Neural cell (in vitro differentiated cells): ENCODE measurements at regions not wholly inside any gene's neighbourhood (a gene's known extent, or its start where the extent isn't known, plus 50 kb on each side); places are given as distances from the start of the nearest gene placed in this dataset.

ENCODE experiments used
- H2AFZ ChIP-seq: fragments of 200-600, 300-800 bp; sonication (generic), shearing (Covaris generic); 2 replicates; pipeline ENCODE4 v1.6.0; 2014; ENCODE audit warnings: low read depth, mild to moderate bottlenecking, antibody characterized with exemption, low read length, moderate library complexity
- H3F3A ChIP-seq: fragments of 200-600 bp; shearing (Covaris generic); 2 replicates; pipeline ENCODE4 v1.6.1; 2016; ENCODE audit warnings: mild to moderate bottlenecking, moderate library complexity, mixed read lengths, antibody characterized with exemption, low read length; ENCODE audit not compliant: insufficient read depth, poor library complexity, severe bottlenecking
- H3K27ac ChIP-seq: fragments of 200-600, 300-800 bp; sonication (generic), shearing (Covaris generic); 2 replicates; pipeline ENCODE4 v1.5.1; 2014; ENCODE audit warnings: mild to moderate bottlenecking, low read length, moderate library complexity
- H3K27me3 ChIP-seq: fragments of 300-800, 200-600 bp; sonication (generic), shearing (Covaris generic); 2 replicates; pipeline ENCODE4 v1.6.0; 2014; ENCODE audit warnings: mild to moderate bottlenecking, low read depth, low read length, moderate library complexity; ENCODE audit not compliant: insufficient read depth
- H3K36me3 ChIP-seq: fragments of 300-800, 200-600 bp; sonication (generic), shearing (Covaris generic); 2 replicates; pipeline ENCODE4 v1.5.1; 2014; ENCODE audit warnings: mild to moderate bottlenecking, antibody characterized with exemption, low read length, moderate library complexity; ENCODE audit not compliant: insufficient read depth
- H3K4me2 ChIP-seq: fragments of 300-800, 200-600 bp; sonication (generic), shearing (Covaris generic); 2 replicates; pipeline ENCODE4 v1.6.0; 2014; ENCODE audit warnings: mild to moderate bottlenecking, low read length
- H3K4me3 ChIP-seq: fragments of 300-800, 200-600 bp; sonication (generic), shearing (Covaris generic); 2 replicates; pipeline ENCODE4 v1.5.1; 2014; ENCODE audit warnings: mild to moderate bottlenecking, low read length, moderate library complexity
- H3K79me2 ChIP-seq: fragments of 200-600 bp; shearing (Covaris generic); replicated peaks from 2 replicates; pipeline ENCODE4 v1.6.0; 2014; ENCODE audit warnings: mild to moderate bottlenecking, low read length, moderate library complexity; ENCODE audit not compliant: insufficient read depth
- H3K9ac ChIP-seq: fragments of 300-800, 200-600 bp; sonication (generic), shearing (Covaris generic); 2 replicates; pipeline ENCODE4 v1.6.1; 2016; ENCODE audit warnings: mild to moderate bottlenecking, low read length, mixed read lengths
- H3K9me2 ChIP-seq: fragments of 200-600 bp; shearing (Covaris generic); 2 replicates; pipeline ENCODE4 v1.6.1; 2016; ENCODE audit warnings: mild to moderate bottlenecking, low read length, mixed read lengths; ENCODE audit not compliant: insufficient read depth
- H3K9me3 ChIP-seq: fragments of 200-600, 300-800 bp; sonication (generic), shearing (Covaris generic); 2 replicates; pipeline ENCODE4 v1.6.1; 2016; ENCODE audit warnings: mild to moderate bottlenecking, mixed run types, low read length, moderate library complexity, mixed read lengths
- H4K20me1 ChIP-seq: fragments of 200-600 bp; shearing (Covaris generic); 2 replicates; pipeline ENCODE4 v1.6.1; 2016; ENCODE audit warnings: mild to moderate bottlenecking, mixed run types; ENCODE audit not compliant: insufficient read depth
- CTCF ChIP-seq: fragments of 450-650 bp; IDR thresholded peaks from 2 replicates; pipeline ENCODE4 v1.5.1; 2014; ENCODE audit warnings: antibody characterized with exemption, mild to moderate bottlenecking, moderate library complexity; ENCODE audit not compliant: poor library complexity, severe bottlenecking
- EP300 ChIP-seq: fragments of 450-650 bp; conservative IDR thresholded peaks from 2 replicates; pipeline ENCODE4 v1.6.1; 2014; ENCODE audit warnings: antibody characterized with exemption, mild to moderate bottlenecking, moderate library complexity; ENCODE audit not compliant: poor library complexity, severe bottlenecking
- EZH2 ChIP-seq: fragments of 200-600, 300-800 bp; shearing (Covaris generic), sonication (generic); IDR thresholded peaks from 2 replicates; pipeline ENCODE4 v1.6.1; 2014; ENCODE audit warnings: antibody characterized with exemption, low read length, borderline replicate concordance, mild to moderate bottlenecking; ENCODE audit not compliant: insufficient read depth, poor library complexity, severe bottlenecking
- MXI1 ChIP-seq: fragments of 450-650 bp; conservative IDR thresholded peaks from 2 replicates; pipeline ENCODE4 v1.6.1; 2014; ENCODE audit warnings: antibody characterized with exemption, mild to moderate bottlenecking; ENCODE audit not compliant: poor library complexity, severe bottlenecking
- POLR2AphosphoS5 ChIP-seq: IDR thresholded peaks from 2 replicates; pipeline ENCODE4 v1.6.1; 2012
- RAD21 ChIP-seq: fragments of 450-650 bp; conservative IDR thresholded peaks from 2 replicates; pipeline ENCODE4 v1.6.1; 2014; ENCODE audit warnings: antibody characterized with exemption, mild to moderate bottlenecking, moderate library complexity
- REST ChIP-seq: IDR thresholded peaks from 2 replicates; pipeline ENCODE4 v1.6.1; 2012; ENCODE audit warnings: borderline replicate concordance
- SMC3 ChIP-seq: fragments of 450-650 bp; conservative IDR thresholded peaks from 2 replicates; pipeline ENCODE4 v1.6.1; 2014; ENCODE audit warnings: antibody characterized with exemption, mild to moderate bottlenecking, moderate library complexity; ENCODE audit not compliant: poor library complexity
- TAF1 ChIP-seq: IDR thresholded peaks from 2 replicates; pipeline ENCODE4 v1.6.1; 2012; ENCODE audit warnings: low read depth

- H3F3A ChIP-seq = no peaks in the 10 kb centered on the region
- TF ChIP-seq EP300 (no peak), RAD21 (no peak), SMC3 (no peak), CTCF (no peak), TAF1 (no peak), MXI1 (no peak), EZH2 (no peak), POLR2AphosphoS5 (no peak), REST (no peak)
- H3K9me2 ChIP-seq = no peaks in the 10 kb centered on the region
- no peak overlapping the region for H3K27ac ChIP-seq
- H3K4me3 ChIP-seq = no peak overlapping the region
- H3K9me3 ChIP-seq = no peaks in the 10 kb centered on the region
- no peak overlapping the region for H3K4me2 ChIP-seq
- no peak overlapping the region for H3K9ac ChIP-seq
- no peak overlapping the region for H2AFZ ChIP-seq
- H3K27me3 ChIP-seq = no peaks in the 10 kb centered on the region
- no peaks in the 10 kb centered on the region for H4K20me1 ChIP-seq
- no peaks in the 10 kb centered on the region for H3K36me3 ChIP-seq
- no peaks in the 10 kb centered on the region for H3K79me2 ChIP-seq
These were observed 50.2 kb upstream of the SNX9 start for GRCh38 chr6:157772820-157773219.
